Lower lobe of right lung (tissue), 2 donors: ENCODE measurements at regions not wholly inside any gene's neighbourhood (a gene's known extent, or its start where the extent isn't known, plus 50 kb on each side); places are given as distances from the start of the nearest gene placed in this dataset.

ENCODE experiments used
- ATAC-seq, 2 donors: fragments of 200-7000 bp; cut with Tn5 transposase; one replicate each; pipeline ENCODE4 v1.9.1; 2020 to 2022; ENCODE audit warnings: mild to moderate bottlenecking in 2 of 2, moderate library complexity in 2 of 2
- DNase-seq: peaks from one replicate; pipeline ENCODE4 v3.0.0-alpha.2; 2020
- H3K27ac ChIP-seq: fragments of 200-600 bp; one replicate; pipeline ENCODE4 v1.8.0; 2022
- H3K27me3 ChIP-seq: fragments of 200-600 bp; one replicate; pipeline ENCODE4 v1.8.0; 2022; ENCODE audit warnings: low read depth
- H3K36me3 ChIP-seq: fragments of 200-600 bp; one replicate; pipeline ENCODE4 v1.8.0; 2022; ENCODE audit warnings: mild to moderate bottlenecking
- H3K4me1 ChIP-seq: fragments of 200-600 bp; one replicate; pipeline ENCODE4 v1.8.0; 2022
- H3K4me3 ChIP-seq: fragments of 200-600 bp; one replicate; pipeline ENCODE4 v1.8.0; 2022; ENCODE audit warnings: mild to moderate bottlenecking
- H3K9me3 ChIP-seq: fragments of 200-600 bp; one replicate; pipeline ENCODE4 v1.8.0; 2022
- CTCF ChIP-seq: fragments of 200-600 bp; IDR thresholded peaks from one replicate; pipeline ENCODE4 v1.8.0; 2022; ENCODE audit warnings: antibody characterized with exemption, mild to moderate bottlenecking
- intact Hi-C: fragments of 100-400 bp; cut with DNase I; formaldehyde crosslinking; loops from one replicate; pipeline ENCODE4 v1.11.0; 2022
- donor health status: DM: no; HTN: yes; CAD: no; lungs with severe emphysema.

- Histone ChIP-seq H3K9me3 (no peaks in the 10 kb centered on the region), H3K36me3 (no peaks in the 10 kb centered on the region), H3K4me3 (no peak overlapping the region), H3K27ac (no peak overlapping the region), H3K4me1 (no peaks in the 10 kb centered on the region), H3K27me3 (no peaks in the 10 kb centered on the region)
- no peak for TF ChIP-seq CTCF
- DNase-seq (no peak), ATAC-seq (no peak)
- intact Hi-C loops: no loop called here
Observed at GRCh38 chr5:93674866-93675459, 66.4 kb downstream of the POU5F2 start.

GRCh38 chr5:93674138-93674537 lies 67.3 kb downstream of the POU5F2 start:
- H3K27me3 ChIP-seq: no peaks in the 10 kb centered on the region
- DNase-seq (no peak), ATAC-seq (no peak)
- H3K4me1 ChIP-seq: no peaks in the 10 kb centered on the region
- TF ChIP-seq CTCF: no peak
- no peaks in the 10 kb centered on the region for H3K36me3 ChIP-seq
- intact Hi-C loops: no loop called here
- H3K9me3 ChIP-seq: no peaks in the 10 kb centered on the region
- no peak overlapping the region for H3K27ac ChIP-seq
- H3K4me3 ChIP-seq: no peak overlapping the region

- H3K27me3 ChIP-seq: no peaks in the 10 kb centered on the region
- no peak for DNase-seq
- intact Hi-C loops: no loop called here
- H3K27ac ChIP-seq: no peak overlapping the region
- no peaks in the 10 kb centered on the region for H3K36me3 ChIP-seq
- H3K9me3 ChIP-seq: no peaks in the 10 kb centered on the region
- no peak for ATAC-seq
- no peak for TF ChIP-seq CTCF
- no peaks in the 10 kb centered on the region for H3K4me1 ChIP-seq
- H3K4me3 ChIP-seq: no peak overlapping the region
Observed at GRCh38 chr5:93673316-93673954, 68.0 kb downstream of the POU5F2 start.

GRCh38 chr5:93665648-93666047 lies 75.8 kb downstream of the POU5F2 start:
- ATAC-seq: no peak
- H3K27me3 ChIP-seq: no peaks in the 10 kb centered on the region
- no peak for DNase-seq
- intact Hi-C loops: no loop called here
- H3K27ac ChIP-seq: no peak overlapping the region
- H3K9me3 ChIP-seq: no peaks in the 10 kb centered on the region
- no peak for TF ChIP-seq CTCF
- no peaks in the 10 kb centered on the region for H3K4me1 ChIP-seq
- H3K36me3 ChIP-seq: no peaks in the 10 kb centered on the region
- H3K4me3 ChIP-seq: no peak overlapping the region

- TF ChIP-seq CTCF: no peak
- H3K36me3 ChIP-seq: no peaks in the 10 kb centered on the region
- intact Hi-C loops: no loop called here
- no peaks in the 10 kb centered on the region for H3K4me1 ChIP-seq
- H3K4me3 ChIP-seq: no peak overlapping the region
- no peak overlapping the region for H3K27ac ChIP-seq
- DNase-seq (no peak), ATAC-seq (no peak)
- no peaks in the 10 kb centered on the region for H3K27me3 ChIP-seq
- H3K9me3 ChIP-seq: no peaks in the 10 kb centered on the region
Observed at GRCh38 chr5:93660677-93661076, 77.7 kb downstream of the NR2F1 start.
